ENCODE measurements at regions not wholly inside any gene's neighbourhood (a gene's known extent, or its start where the extent isn't known, plus 50 kb on each side); places are given as distances from the start of the nearest gene placed in this dataset.

GRCh38 chr7:32336726-32337125, 153.5 kb downstream of the LSM5 start:
- no peak for DNase-seq

DNA sequence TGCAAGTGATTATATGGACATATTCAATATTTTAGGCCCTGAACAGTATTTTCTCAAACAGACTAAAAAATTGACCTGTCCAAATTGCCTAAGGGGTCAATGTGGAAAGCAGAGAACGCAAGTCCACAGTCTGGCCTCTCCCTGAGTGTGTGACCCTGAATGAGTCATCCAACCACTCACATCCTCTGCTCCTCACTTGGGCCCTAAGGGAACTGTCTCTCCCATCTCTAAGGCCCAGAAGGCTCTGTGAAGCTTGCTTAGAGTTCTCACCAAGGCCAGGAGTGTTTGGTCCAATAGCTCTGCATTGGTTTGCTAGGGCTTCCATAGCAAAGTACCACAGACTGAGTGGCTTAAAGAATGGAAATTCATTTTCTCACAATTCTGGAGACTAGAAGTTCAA, 155.1 kb downstream of the LSM5 start:
- DNase-seq = no peak

DNA sequence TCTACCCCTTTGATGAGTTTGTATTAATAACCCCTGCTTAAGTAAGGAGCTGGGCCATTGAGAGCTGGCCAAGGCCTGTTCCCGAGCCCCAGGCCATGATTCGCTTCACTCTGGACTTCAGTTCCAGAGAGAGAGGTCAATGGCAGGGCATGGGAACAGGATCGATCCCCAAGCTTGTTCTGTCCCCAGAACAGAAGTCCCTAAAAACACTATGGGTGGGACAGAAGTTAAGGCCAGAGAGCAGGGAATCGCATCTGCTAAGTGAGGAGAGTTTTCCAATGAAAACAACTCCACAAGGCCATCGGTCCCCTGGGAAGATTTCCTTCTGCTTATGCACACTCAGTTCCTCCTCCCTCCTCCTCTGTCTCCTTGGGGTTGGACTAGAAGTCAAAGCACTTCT, 159.6 kb downstream of the LSM5 start:
- no peak for DNase-seq

DNA sequence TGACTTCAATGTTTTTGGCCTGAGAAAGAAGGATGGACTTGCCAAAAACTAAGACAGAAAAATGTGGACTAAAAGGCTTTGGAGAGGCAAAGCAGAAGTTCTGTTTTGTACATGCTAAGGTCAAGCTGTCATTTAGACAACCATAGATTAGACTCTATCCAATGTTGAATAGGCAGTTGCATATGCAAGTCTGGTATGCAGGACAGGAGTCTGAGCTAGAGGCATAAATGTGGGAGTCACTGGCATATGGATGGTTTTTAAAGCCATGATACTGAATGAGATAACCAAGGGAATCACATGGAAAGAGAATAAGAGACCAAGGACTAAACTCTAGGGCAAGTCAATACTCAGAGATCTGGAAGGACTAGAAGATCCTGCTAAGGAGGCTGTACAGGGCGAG, 164.1 kb downstream of the LSM5 start:
- no peak for DNase-seq

- no peak for DNase-seq
Measured at GRCh38 chr7:32323712-32324111, 166.5 kb downstream of the LSM5 start.

GRCh38 chr7:32319012-32319382, 171.2 kb downstream of the LSM5 start:
- no peak for DNase-seq

DNA sequence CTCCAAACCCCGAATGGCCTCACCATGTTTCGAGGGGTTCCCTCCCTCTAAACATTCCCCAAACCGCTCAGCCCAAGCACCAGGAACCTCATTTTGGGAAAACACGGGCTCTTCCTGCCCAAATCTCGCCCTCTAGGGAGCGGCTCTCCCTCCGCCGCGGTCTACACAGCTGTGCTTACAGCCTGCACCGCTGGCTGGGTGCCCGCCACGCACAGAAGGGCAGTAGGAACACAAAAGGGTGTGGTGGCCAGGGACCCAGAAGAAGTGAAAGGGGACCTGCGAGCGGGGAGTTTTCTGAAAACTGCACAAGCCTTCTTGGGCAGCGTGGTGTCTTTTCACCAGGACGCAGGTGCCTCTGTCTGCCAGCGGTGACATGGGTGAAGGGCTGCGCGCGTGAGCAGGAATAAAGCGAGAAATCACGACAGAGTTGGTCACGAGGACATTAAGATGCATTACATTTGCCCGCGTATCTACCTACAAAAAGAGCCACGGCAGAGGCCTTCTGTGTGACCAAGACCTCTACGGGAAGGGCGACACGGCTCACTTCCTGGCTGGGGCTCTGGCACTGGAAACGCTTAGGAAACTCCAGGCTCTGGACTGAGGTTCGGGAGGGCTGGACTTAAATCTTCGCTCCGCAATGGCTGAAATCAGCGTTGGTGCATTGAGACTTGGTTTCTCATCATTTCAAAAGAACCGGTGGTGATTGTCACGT, 171.7 kb downstream of the LSM5 start:
- no peak for DNase-seq

DNA sequence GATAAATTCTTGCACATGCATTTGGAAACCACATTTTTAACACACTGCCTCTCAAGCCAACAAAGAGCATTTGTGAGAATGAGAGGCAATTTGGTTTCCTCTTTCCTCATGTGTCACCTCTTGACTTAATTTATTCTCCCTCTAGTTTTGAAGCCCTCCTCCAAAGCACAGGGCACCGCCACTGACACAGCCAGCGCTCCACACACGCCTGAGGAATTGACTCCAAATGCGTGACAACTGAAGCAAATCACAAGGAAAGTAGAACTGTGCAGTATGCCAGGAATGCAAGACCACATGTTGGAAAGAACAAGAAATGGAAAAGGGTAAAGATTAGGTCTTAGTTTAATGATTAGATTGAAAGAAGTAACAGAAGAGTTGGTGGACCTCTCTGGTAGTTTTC, 173.3 kb downstream of the LSM5 start:
- no peak for DNase-seq

- no peak for DNase-seq
Measured at GRCh38 chr7:32314761-32315160, 175.4 kb downstream of the LSM5 start.

DNA sequence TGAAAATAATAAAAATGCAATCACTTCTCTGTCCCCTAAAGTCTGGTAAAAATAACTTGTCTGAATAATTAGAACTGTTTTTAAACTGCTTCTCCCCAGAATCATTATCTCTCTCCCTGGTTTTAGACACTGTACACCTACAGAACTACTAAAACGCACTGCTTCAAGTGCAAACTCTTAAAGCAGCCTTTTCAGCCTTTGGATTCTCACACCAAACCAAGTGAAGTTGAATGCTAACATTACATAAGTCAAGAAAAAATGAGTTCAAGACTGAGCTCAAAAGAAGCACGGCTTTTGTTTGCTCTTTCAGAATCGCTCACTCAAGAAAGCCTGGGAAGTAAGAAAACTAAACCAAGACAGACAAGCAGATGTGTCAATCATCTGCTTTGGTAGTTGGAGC, 188.8 kb downstream of the LSM5 start:
- DNase-seq = no peak

DNA sequence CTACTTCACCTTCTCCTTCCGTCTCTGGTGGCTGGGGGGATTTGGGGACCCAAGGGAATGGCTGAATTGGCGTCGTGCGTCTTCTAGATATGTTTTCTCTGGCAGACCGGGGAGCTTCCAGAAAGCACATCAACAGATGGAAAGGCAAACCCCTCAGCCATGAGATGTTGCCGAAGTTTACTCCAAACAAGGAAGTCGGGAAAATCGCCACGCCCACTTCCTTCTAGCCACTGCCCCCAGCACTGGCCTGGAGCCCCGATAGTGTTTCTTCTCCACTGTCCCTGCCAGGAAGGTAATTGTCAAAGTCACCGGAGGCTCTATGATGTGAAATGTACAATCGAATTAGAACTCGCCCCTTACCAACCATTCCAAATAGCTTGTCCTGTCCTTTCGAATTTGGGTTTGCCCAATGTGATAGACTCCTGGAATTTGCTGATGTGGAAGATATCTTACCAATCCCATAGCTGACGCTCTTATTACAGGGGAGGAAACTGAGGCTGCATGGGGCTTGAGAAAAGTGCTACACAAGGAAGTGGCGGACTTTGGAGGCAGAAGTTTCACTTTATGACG, 191.0 kb downstream of the LSM5 start:
- no peak for DNase-seq

DNA sequence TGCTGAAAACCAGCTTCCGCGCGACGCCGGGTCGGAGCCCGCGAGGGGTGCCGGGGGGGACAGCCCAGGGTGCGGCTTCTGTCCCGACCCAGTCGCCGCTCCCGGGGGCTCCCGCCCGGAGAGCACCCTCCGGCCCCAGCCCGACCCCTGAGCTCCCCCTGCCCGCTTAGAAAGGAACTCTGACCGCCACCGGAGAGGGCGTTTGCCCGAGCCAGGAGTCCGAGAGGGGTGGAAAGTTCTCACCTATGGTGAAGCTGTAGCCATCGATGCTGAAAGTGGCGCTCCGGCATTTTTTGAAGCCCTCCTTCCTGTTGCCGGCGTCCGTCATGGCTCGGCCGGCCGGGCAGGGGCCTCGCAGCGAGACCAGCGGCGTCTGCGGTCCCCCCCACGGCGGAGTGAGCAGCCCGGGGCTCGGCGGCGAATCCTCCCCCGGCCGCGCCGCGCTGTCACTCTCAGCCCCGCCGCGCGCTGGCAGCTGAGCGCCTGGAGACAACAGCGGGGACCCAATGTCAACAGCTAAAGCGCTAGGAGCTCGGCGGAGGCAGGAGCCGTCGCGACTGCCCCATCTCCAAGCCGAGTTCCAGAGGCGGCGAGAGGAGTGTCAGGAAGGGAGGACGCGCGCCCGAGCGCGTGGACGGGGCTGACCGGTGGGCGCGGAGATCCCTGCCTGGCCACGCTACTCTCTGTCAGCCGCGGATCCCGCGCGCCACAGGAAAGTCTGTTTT, 191.6 kb downstream of the LSM5 start:
- no peak for DNase-seq

DNA sequence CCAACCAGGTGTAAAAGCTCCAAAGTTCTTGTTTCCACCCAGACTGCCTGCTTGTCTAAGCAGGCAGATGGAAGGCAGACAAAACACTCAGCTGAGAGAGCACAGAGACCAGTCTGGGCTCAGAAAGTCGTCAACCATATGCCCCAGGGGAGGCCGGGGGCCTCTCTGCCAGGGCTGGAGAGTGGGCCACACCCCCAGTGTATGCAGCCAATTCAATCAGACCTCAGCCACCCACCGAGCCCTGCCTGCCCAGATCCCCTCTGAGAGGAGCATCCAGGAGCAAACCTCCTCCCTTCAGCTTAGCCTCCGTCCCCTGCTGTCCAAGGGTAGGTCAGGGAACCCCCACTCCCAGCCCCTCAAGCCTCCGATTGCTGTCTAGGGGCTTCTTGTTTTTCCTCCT, 196.3 kb downstream of the LSM5 start:
- DNase-seq = no peak

DNA sequence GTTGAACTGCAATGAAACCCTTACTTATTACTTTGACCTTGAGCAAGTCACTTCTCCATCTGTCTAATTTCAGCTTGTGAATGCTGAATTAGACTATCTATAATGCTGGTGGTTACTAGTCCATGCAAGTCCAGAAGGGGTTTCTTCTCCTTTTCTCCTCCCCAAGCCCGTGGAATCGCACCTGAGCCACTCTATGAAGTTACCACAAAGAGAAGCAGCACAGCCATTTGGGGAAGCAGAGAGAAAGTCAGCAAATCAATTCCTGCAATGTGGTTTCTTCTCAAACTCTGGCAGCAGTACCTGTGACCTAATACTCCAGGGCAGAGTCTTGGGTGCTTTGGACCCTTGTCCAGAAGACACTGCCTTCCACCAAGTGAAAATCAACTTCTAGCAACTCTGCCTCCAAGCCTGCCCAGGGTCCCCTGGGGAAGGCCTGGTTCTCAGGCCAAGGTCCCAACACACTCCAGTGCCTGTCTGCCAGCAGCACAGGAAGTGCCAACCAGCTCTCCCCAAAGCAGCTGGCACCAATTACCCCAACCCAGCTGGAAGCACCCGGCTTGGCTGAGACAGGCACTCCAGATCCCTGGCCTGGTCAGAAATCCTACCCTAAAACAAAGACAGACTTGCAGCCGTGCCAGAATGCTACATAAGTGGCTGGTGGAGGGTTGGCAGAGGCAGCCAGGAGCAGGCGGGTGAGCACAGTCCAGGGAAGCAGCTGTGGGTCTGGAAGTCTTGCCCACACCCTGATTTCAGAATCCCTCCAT, 200.3 kb downstream of the LSM5 start:
- DNase-seq = no peak

DNA sequence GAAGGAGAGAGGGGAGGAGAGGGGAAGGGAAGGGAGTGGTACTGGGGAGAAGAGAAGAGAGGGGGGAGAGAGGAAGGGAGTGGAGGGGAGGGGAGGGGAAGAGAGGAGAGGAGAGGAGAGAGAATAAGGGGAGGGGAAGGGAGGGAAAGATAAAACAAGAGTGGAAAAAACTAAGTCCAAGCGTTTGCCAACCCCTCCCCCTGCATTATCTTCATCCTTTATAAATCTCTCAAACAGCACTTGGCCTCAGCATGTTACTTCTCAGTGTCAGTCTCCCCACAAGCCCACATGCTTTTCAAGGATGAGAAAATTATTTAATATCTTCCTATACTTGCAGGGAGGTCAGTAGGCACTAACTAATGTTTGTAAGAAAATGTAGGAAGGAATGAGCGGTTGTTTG, 204.5 kb downstream of the LSM5 start:
- DNase-seq = no peak

DNA sequence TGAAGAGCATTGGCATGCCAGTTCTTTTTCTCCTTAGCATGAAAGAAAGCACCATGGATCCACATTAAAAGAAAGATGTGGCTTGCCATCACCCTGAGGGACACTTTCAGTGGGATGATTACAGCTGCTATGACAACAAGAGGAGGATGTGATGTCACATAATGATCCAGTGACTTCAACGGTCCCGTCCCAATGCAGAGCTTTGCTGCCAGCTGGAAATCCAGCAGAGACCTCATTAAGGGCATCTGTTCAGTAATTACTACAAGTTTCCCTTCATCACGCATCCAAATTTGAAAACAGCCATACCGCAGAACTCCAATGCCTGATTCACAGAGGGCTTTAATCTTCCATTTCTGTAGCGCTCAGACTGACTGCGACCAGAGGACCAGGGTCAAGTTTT, 206.6 kb downstream of the LSM5 start:
- no peak for DNase-seq

- DNase-seq = no peak
Measured at GRCh38 chr7:32279500-32279899, 209.3 kb upstream of the PDE1C start.

DNA sequence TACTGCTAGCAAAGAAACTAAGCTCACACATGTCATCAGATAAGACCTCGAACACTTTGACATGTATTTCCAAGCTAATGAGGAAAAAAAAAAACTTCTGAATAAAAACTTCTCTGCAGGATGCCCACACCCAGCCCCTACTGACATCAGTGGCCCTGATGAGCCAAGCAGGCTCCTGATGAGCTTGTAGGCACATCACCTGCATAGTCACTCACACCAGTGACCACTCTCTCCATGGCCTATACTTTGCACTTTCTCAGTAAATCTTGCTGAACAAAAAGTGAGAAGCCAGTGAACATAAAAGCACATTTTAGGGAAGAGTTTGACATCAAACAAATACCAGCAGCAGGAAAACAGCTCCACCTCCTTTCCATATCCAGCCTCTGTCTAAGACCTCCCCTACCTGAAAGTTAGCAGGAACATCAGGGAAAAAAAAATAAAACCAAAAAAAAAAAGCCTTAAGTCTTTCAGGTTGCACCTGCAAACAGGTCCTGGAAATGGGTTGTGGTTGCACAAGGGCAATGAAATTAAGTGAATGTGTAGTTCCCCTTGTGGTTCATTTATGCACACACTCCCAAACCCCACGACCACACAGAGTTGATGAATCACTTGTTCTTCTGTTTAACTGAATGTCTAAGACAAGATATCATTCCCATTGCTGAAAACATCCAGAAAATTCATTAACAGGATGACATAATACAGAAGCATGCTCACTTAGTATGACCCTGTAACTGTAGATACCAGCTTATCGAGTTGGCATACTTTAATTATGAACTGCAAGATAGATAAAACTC, 205.2 kb upstream of the PDE1C start:
- DNase-seq = no peak

DNA sequence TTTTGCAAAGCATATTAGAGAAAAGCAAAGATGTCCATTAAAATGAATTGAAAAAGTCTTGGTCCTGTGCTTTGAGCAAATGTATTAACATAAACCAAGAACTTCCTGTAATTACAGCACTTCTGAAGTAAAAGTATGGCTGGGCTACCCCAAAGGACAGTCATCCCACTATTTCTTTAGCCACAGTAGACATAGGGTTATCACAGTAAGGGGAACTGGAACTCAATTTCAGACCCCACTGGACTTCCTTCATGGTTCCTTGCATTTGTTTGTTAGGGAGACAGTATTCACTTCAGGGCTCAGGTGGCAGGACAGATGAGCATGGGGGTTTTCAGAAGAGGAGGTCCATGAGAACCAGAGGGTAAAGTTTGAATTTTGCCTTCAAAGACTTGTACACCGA, 203.1 kb upstream of the PDE1C start:
- no peak for DNase-seq

- DNase-seq = no peak
Measured at GRCh38 chr7:32266932-32267475, 196.8 kb upstream of the PDE1C start.

- DNase-seq = no peak
Measured at GRCh38 chr7:32264702-32265284, 194.6 kb upstream of the PDE1C start.

DNA sequence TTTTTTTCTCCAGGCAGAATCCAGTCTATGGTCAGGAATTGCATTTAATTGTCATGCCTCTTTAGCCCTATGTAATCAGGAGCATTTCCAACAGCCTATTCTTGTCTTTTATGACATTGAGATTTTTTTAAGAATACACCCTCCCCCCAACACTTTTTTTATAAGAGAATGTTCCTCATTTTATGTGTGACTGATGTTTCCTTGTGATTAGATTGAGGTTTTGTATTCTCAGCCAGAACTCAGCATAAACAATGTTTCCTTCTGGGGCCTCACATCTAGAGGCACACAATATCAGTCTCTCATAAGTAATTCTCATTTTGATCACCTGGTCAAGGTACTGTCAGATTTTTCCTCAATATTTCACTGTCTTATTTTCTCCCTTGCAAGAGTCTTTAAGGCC, 193.4 kb upstream of the PDE1C start:
- DNase-seq = no peak

Measured in CD4-positive, alpha-beta T cell treated with Interleukin-4 for 1 hour (primary cell).